Gastrocnemius medialis (tissue), 4 donors: ENCODE measurements at regions not wholly inside any gene's neighbourhood (a gene's known extent, or its start where the extent isn't known, plus 50 kb on each side); places are given as distances from the start of the nearest gene placed in this dataset.

ENCODE experiments used
- ATAC-seq, 2 donors: fragments of 150-250 bp; one replicate each; pipeline ENCODE4 v1.9.1; 2016
- DNase-seq, 2 donors: peaks; one replicate each; pipeline ENCODE4 v3.0.0-alpha.2; 2019
- H3K27ac ChIP-seq, 4 donors: fragments of 200-600 bp; sonication (generic); 1 replicate in 1 of 4; 2 replicates in 3 of 4; pipeline ENCODE4 v1.5.1; 2016 to 2018; ENCODE audit warnings: mild to moderate bottlenecking in 2 of 4, moderate library complexity in 1 of 4
- H3K27me3 ChIP-seq, 3 donors: fragments of 200-600 bp; sonication (generic) in 2 of 3; 1 replicate in 1 of 3; 2 replicates in 2 of 3; pipeline versions ENCODE4 v1.5.1 to v1.6.0; 2016 to 2019; ENCODE audit warnings: mild to moderate bottlenecking in 1 of 3, moderate library complexity in 1 of 3
- H3K36me3 ChIP-seq, 2 donors: fragments of 200-600 bp; sonication (generic) in 1 of 2; one replicate each; pipeline ENCODE4 v1.5.1; 2017 to 2018
- H3K4me1 ChIP-seq, 2 donors: fragments of 200-600 bp; sonication (generic) in 1 of 2; one replicate each; pipeline ENCODE4 v1.5.1; 2016 to 2017; ENCODE audit warnings: mild to moderate bottlenecking in 2 of 2
- H3K4me3 ChIP-seq, 4 donors: fragments of 200-600 bp; sonication (generic) in 3 of 4; 1 replicate in 1 of 4; 2 replicates in 3 of 4; pipeline ENCODE4 v1.5.1; 2016 to 2019; ENCODE audit warnings: mild to moderate bottlenecking in 2 of 4
- H3K9me3 ChIP-seq, 3 donors: fragments of 200-600 bp; sonication (generic) in 2 of 3; 1 replicate in 1 of 3; 2 replicates in 2 of 3; pipeline ENCODE4 v1.5.1; 2016 to 2019
- POLR2A ChIP-seq, 2 donors: fragments of 450-650 bp; IDR thresholded peaks; one replicate each; pipeline ENCODE4 v1.6.1; 2017; ENCODE audit warnings: antibody characterized with exemption in 2 of 2, mild to moderate bottlenecking in 2 of 2, moderate library complexity in 2 of 2
- in situ Hi-C, 4 donors: fragments of 200-750 bp; cut with MboI; loops; one replicate each; pipeline versions ENCODE4 v1.15.0 to v1.8.0; 2017; ENCODE audit warnings: low sequenced_read_pairs in 4 of 4
- intact Hi-C: fragments of 100-400 bp; cut with DNase I; formaldehyde crosslinking; loops from one replicate; pipeline ENCODE4 v1.15.1; 2023; ENCODE audit warnings: low total_unique reads
- TF ChIP-seq, protein P1 (sequence below), 5 experiments: fragments of 450-650 bp in 3 of 5; fragments of 200-600 bp in 2 of 5; sonication (generic) in 2 of 5; IDR thresholded peaks in 4 of 5; conservative IDR thresholded peaks in 1 of 5; 1 replicate in 4 of 5; 2 replicates in 1 of 5; pipeline ENCODE4 v1.5.1; 2016 to 2019; ENCODE audit warnings: antibody characterized with exemption in 5 of 5, mild to moderate bottlenecking in 3 of 5, moderate library complexity in 3 of 5

DNA sequence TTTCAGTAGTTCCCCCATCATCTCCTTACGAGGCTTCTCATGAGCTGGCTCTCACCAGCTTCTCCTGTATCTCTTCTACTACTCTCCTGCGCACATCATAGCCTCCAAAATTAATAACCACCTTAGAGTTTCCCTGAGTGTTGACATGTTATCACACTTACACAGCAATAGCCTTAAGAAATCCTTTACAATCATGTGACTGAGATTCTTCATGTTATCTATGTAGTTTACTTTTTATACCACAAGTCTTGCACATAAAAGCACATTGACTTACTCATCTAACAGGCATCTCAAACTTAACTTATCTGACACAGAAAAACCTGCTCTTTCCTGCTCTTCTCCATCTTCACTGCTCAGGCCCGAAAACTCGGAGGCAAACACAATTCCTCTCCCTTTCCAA is 103.7 kb upstream of the TAB2 start:
- in situ Hi-C loops (no loop called here), intact Hi-C loops (no loop called here)
- Histone ChIP-seq H3K4me1 (no peaks in the 10 kb centered on the region), H3K36me3 (no peaks in the 10 kb centered on the region), H3K27ac (no peak overlapping the region), H3K9me3 (no peaks in the 10 kb centered on the region), H3K27me3 (no peaks in the 10 kb centered on the region), H3K4me3 (no peak overlapping the region)
- TF ChIP-seq, protein P1, sequence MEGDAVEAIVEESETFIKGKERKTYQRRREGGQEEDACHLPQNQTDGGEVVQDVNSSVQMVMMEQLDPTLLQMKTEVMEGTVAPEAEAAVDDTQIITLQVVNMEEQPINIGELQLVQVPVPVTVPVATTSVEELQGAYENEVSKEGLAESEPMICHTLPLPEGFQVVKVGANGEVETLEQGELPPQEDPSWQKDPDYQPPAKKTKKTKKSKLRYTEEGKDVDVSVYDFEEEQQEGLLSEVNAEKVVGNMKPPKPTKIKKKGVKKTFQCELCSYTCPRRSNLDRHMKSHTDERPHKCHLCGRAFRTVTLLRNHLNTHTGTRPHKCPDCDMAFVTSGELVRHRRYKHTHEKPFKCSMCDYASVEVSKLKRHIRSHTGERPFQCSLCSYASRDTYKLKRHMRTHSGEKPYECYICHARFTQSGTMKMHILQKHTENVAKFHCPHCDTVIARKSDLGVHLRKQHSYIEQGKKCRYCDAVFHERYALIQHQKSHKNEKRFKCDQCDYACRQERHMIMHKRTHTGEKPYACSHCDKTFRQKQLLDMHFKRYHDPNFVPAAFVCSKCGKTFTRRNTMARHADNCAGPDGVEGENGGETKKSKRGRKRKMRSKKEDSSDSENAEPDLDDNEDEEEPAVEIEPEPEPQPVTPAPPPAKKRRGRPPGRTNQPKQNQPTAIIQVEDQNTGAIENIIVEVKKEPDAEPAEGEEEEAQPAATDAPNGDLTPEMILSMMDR (IDR thresholded peaks at IDR 0.05 in 4 of 5, conservative IDR thresholded peaks at IDR 0.05 in 1 of 5) = no peak
- TF ChIP-seq POLR2A (IDR thresholded peaks at IDR 0.05) = no peak
- ATAC-seq (no peak), DNase-seq (no peak)

- Histone ChIP-seq H3K4me3 (no peak overlapping the region), H3K9me3 (no peaks in the 10 kb centered on the region), H3K4me1 (no peaks in the 10 kb centered on the region), H3K36me3 (no peaks in the 10 kb centered on the region), H3K27ac (no peak overlapping the region), H3K27me3 (no peaks in the 10 kb centered on the region)
- no peak for DNase-seq
- intact Hi-C loops = no loop called here
- no peak for ATAC-seq
- TF ChIP-seq, protein P1 (IDR thresholded peaks at IDR 0.05 in 4 of 5, conservative IDR thresholded peaks at IDR 0.05 in 1 of 5) = no peak
- TF ChIP-seq POLR2A (IDR thresholded peaks at IDR 0.05) = no peak
- in situ Hi-C loops = no loop called here
Observed at GRCh38 chr6:149216459-149216858, 101.1 kb upstream of the TAB2 start.

- Histone ChIP-seq H3K27me3 (no peaks in the 10 kb centered on the region), H3K9me3 (no peaks in the 10 kb centered on the region), H3K36me3 (no peaks in the 10 kb centered on the region), H3K27ac (no peak overlapping the region), H3K4me3 (no peak overlapping the region), H3K4me1 (no peaks in the 10 kb centered on the region)
- DNase-seq = no peak
- in situ Hi-C loops (no loop called here), intact Hi-C loops (no loop called here)
- no peak for ATAC-seq
- TF ChIP-seq, protein P1 (IDR thresholded peaks at IDR 0.05 in 4 of 5, conservative IDR thresholded peaks at IDR 0.05 in 1 of 5) = no peak
- TF ChIP-seq POLR2A (IDR thresholded peaks at IDR 0.05) = no peak
Observed at GRCh38 chr6:149217466-149217888, 100.0 kb upstream of the TAB2 start.

DNA sequence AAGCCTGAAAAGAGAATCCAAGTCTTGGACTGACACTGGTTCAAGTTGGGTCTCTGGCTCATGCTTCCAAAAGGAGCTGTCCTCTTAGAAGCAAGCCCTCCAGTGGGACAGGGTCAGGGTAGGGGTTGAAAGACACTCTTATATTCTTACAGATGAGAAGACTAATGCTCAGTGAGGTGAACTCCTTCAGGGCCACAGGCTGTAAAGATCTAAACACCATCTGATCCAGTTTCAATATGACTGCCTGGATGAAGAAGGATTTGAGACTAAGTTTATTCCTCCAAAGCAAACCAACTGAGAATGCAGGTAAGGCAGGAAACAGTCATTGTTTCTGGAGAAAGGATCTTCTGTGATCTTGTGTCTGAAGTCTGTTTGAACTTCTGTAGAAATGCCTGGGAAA is 99.0 kb upstream of the TAB2 start:
- Histone ChIP-seq H3K27me3 (no peaks in the 10 kb centered on the region), H3K4me1 (no peaks in the 10 kb centered on the region), H3K36me3 (no peaks in the 10 kb centered on the region), H3K9me3 (no peaks in the 10 kb centered on the region), H3K27ac (no peak overlapping the region), H3K4me3 (no peak overlapping the region)
- TF ChIP-seq POLR2A (IDR thresholded peaks at IDR 0.05) = no peak
- TF ChIP-seq, protein P1 (IDR thresholded peaks at IDR 0.05 in 4 of 5, conservative IDR thresholded peaks at IDR 0.05 in 1 of 5) = no peak
- in situ Hi-C loops (no loop called here), intact Hi-C loops (no loop called here)
- no peak for ATAC-seq
- no peak for DNase-seq

GRCh38 chr6:149218915-149219314 is 98.6 kb upstream of the TAB2 start:
- intact Hi-C loops = no loop called here
- Histone ChIP-seq H3K9me3 (no peaks in the 10 kb centered on the region), H3K4me1 (no peaks in the 10 kb centered on the region), H3K4me3 (no peak overlapping the region), H3K27ac (no peak overlapping the region), H3K36me3 (no peaks in the 10 kb centered on the region), H3K27me3 (no peaks in the 10 kb centered on the region)
- in situ Hi-C loops = no loop called here
- ATAC-seq = no peak
- TF ChIP-seq, protein P1 (IDR thresholded peaks at IDR 0.05 in 4 of 5, conservative IDR thresholded peaks at IDR 0.05 in 1 of 5) = no peak
- no peak for TF ChIP-seq POLR2A (IDR thresholded peaks at IDR 0.05)
- no peak for DNase-seq
